ENCODE measurements at regions not wholly inside any gene's neighbourhood (a gene's known extent, or its start where the extent isn't known, plus 50 kb on each side); places are given as distances from the start of the nearest gene placed in this dataset.
A peak's percentile ranks its signal among the peaks of the same experiment; 100 is the strongest.

DNA sequence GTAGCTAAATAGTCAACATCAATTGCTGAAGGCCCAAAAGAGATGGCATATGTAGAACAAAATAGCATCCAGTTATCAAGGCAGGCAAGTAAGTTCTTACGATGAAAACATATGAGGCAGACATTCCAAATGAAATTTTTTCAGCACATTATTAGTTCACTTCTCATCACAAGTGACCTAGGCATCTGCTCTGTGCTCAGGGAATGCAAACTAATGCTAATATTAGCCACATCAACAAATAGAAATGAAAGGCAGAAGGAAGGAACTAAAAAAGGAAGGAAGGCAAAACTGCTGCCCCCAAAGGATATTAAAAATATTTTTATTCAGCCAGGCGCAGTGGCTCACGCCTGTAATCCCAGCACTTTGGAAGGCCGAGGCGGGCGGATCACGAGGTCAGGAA lies 51.2 kb upstream of the ROCK1 start:
- DNase-seq = no peak

DNA sequence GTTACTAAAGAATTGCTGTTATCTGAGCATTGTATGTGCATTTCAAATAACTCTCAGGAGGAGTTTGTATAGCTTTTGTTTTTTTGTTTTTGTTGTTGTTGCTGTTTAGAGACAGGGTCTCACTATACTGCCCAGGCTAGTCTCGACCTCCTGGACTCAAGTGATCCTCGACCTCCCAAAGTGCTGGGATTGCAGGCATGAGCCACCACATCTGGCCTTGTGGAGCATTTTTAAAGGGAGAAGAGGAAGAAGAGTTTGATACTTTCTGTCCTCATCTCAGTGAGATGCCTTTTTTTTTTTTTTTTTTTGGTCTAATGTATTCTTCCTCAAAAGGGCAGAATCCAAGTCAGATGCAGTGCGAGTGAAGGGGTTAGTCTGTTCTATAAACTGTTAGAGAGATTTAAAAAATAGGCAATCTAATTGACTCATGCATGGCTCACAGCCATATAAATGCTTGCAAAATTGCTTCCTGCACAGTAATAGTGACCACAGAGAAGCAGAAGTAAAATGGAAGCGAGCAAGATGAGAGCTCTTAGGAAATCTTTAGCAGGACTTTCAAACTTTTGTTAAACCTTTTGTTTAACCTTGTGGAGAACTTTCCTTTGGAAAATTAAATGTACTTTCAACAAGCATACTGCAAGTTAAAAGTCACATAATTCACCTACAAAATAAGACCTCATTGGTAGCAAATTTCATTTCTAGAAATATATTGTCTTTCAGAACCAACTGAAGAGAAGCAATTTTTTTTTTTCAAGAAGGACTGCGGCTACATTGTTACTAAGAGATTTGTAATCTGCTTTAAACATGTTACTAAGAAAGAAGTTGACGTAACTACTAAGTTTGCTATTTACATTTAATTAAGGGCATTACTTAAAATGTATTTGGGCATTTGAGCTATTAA lies 52.3 kb upstream of the ROCK1 start:
- DNase-seq = no peak

DNA sequence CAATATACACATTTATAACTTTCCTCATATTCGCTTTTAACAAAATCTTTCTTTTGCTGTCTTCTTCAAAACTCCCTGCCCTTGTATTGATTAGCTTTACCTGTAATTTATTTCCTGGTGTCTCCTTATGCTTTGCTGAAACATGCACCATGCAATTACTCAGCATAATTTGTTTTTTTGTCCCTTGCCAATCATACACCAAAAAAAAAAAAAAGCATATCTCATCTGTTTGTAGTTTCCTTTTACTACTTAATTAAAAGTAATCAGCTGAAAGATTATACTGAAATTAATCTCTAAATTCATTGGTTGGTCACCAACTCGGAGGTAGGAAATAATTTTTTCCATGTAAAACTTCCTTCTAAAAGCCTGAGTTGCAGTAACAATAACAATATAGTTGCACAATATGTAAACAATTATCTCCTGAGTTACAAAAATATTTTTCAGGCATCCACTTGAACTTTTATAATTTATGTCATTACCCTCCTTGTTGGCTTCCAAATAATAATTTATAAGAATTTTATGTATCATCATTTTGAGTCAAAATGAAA lies 53.0 kb upstream of the ROCK1 start:
- DNase-seq = no peak

DNA sequence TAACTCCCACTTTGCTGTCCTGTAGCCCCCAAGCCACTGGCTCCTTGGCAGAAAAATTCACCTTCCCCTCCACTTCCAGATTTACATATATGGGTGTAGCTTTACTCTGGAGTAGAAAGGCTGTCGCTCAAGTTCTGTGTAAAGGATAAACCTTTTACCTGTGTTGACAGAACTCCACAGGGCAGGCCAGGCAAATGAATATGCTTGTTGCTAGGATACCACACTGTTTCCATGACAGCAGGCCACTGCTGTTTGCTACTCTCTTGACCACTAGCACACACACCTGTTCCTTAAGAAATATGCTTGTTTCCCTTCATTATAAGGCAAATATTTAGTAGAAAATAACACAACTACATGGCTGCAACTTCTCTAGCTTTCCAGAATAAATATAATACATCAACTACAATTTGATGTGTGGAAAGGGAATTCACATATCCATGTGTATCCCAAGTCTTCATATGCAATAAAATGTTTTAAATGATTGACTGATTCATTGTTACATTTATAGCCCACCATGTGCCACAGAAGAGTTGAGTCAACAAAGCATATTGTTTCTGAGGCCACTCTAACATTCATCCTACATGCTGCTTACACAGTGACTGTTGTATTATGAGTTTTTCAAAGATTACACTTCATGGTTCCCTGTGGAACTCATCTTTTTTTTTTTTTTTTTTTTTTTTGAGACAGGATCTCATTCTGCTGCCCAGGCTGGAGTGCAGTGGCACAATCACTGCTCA lies 56.2 kb upstream of the ROCK1 start:
- DNase-seq = no peak

DNA sequence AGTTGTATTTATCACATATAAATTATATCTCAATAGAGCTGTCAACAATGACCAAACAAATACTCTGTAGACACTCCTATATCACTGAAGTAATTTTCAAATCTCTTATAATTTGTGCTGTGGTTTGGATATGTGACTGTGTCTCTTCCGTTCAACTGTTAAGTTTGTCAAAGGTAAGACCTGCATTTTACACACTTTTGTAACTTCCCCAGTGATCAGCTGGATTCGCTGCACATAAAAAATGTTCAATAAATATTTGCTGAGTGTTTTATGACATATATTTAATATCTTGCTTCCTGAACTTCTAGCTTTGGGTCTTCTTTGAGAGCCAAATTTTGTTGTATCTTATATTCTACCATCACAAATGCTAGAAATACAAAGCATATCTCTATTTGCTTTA lies 57.3 kb upstream of the ROCK1 start:
- DNase-seq = no peak

DNA sequence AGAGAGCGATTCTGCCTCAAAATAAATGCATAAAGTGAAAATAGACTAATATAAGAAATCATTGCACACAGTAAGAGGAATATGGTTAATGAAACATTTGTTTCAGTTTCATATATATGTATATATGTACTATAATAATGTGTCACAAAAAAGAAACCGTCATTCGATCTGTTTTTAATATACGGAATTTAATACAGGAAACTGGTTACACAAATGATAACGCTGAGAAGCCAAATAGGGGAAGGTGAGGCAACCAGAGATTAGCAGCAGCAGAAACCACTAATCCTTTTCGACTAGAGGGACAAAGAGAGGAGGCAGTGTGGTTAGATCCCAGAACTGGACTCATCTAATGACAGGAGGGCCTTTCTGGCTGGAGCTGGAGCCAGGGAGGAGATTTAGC lies 64.2 kb upstream of the GREB1L start:
- no peak for DNase-seq

DNA sequence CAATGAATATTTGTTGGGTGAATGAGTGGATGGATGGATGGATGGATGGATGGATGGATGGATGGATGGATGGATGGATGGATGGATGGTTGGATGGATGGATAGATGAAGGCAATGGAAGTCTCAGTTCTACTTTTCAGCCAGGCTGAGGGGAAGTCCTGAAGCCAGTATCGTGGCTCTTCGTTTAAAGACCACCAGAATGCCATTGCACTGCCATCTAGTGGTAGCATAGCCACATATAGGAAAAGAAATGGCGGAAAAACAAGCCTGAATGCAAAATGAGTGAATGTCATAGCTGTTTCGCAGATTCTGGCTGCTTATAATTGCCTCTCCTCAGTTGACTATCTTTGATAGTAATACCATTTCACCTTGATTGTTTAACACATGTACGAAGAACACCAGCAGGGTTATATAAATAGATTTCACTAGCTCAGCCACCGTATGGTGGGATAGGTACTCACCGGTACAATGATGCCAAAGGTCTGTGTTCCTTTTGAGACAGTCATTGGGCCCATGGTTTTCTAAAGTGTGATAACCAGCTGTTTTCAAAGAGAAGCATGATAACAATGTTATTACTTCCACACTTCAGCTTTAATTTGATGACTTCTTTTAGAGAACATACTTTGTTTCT lies 62.3 kb upstream of the GREB1L start:
- peak; percentile 25 for DNase-seq

DNA sequence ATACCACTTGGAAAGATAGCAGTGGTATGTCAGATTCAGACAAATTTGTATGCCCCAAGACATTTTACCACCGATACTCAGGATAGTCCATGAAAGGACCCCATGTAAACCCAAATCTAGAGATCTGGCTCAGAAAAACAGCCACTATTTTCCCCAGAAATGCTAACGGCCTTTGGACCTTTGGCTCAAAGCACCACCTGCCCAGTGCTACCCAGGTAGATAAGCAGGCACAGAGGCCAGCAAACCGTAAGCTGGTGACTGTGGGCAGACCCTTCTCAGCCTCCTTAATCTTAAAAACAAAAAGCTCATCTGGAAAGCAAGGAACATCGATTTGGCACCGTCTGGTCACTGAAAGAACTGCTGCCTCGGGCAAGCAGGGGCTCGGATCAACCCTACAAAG lies 61.4 kb upstream of the GREB1L start:
- no peak for DNase-seq

DNA sequence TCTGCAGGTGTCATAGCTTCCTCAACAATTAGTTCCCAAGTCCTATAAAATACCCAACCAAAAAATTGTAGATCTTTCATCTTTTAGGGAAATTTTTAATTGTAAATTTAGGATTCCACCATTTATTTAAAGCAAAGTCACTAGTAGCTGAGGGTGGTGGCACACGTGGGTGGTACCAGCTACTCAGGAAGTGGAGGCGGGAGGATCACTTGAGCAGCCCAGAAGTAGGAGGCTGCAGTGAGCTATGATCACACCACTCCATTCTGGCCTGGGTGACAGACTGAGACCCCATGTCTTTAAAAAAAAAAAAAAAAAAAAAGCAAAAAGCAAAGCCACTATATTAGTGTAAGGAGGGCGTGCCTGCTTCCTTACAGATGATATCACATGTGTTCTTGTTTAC lies 60.3 kb upstream of the GREB1L start:
- DNase-seq = no peak

DNA sequence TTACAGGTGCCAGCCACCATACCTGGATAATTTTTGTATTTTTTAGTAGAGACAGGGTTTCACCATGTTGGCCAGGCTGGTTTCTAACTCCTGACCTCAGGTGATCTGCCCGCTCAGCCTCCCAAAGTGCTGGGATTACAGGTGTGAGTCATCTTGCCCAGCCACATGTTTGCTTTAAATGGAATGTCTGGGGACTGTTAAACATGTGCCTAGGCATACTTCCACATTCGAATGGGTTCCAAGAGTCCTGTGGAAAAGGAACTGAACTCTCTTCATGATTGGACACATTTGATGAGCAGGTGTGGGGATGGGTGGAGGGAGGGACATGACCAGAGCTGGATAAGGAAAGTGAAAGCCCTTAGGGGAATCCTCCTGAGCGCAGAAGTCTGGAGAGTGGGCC lies 58.4 kb upstream of the GREB1L start:
- DNase-seq = no peak

DNA sequence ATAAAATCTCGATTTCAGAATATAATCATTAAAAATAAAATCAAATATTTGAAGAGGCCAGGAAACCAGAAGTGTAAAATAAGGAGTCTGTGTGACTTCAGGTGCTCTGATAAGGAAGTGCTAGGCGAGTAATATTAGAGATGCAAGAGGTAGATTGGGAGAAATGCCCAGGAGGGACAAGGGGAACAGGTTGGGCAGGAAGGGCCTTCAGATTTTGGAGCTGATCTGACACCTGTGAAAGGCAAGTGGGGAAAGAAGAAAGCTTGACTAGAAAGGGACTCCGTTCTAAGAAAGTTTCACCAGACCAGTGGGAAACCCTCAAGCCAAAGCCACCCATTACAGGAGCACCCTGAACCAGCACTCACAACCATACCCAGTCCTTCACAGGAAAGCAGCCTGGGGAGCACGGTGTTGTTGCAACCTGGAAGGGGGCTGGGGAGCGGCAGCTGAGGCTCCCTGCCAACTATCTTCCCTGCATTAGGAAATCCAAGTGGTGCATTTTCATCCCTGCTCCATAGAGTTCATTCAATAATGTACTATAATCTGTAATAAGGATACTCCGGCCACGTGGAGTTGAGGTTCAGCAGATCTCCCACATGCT lies 57.5 kb upstream of the GREB1L start:
- DNase-seq = no peak

DNA sequence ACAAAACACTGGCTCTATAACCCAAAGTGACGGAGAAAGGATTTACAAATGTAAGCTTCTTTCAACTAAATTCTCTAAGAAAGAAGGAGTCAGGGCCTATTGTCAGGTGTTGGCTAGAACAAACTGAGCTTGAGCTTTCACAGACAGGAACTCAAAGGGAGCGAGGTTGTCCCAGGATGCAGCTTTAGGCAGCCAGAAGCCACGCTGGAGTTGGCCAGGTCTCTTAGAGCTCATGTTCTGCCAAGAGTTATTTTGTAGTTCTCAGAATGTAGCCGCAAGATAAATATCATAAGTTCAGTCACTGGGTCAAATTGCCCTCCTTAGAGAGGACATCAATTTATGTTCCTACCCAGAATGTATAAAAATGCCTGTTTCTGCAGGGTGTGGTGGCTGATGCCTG lies 54.1 kb upstream of the GREB1L start:
- DNase-seq = no peak

DNA sequence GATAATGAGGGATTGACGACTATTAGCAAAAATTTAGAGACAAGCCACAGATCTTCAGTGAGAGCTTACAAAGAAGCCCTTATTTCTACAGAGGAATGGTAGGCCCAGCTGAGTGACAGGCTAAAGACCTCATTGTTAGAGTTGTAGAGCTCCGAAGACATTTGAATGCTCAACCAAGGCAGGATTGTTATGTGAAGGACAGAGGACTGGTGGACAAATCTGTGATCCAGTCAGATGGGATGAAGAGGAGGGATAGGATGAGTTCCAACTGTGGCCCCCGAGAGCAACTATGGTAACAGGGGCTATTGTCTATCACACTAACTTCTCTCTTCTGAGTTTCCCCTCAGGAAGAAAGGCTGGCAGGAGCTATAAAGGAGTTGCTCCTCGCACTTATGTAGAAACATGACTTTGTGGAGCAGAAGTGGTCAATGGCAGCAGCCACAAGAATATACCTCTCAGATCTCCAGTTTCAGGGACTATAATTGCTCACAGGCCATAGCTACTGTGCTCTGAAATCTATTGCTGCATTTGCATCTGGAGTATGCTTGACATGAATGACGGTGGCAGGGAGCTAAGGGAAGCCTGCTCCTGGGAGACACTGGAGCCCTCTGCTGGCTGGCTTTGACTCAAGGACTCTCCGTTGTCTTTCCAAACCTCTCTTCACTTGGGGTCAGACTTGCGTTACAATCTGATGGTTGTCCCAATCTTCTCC lies 50.3 kb upstream of the GREB1L start:
- DNase-seq = no peak
